IMR-90 (cell line): ENCODE measurements at regions not wholly inside any gene's neighbourhood (a gene's known extent, or its start where the extent isn't known, plus 50 kb on each side); places are given as distances from the start of the nearest gene placed in this dataset.

Experiments used
- ATAC-seq: fragments of 200-7000 bp; cut with Tn5 transposase; 2 replicates; pipeline ENCODE4 v1.9.1; 2020; ENCODE audit warnings: low read depth, mild to moderate bottlenecking, moderate library complexity
- BruUV-seq: library from RNA; stranded (reverse); fragments of 400-500 nt; replicated peaks from 2 replicates; lab custom pipeline; 2021; lab: Mats Ljungman, UMichigan
- CTCF ChIA-PET: fragments of 300-600 bp; formaldehyde crosslinking; extraction: SDS; loops from one replicate; lab custom pipeline; 2021; ENCODE audit warnings: antibody characterized with exemption; lab: Yijun Ruan, JAX
- POLR2A ChIA-PET: fragments of 300-600 bp; sonication (Branson Sonifier 250); formaldehyde crosslinking; loops from one replicate; lab custom pipeline; 2022; ENCODE audit warnings: antibody characterized with exemption; ENCODE audit not compliant: unreplicated experiment; lab: Charles Lee
- DNase-seq: peaks from one replicate; pipeline ENCODE4 v3.0.0; 2013
- H2AFZ ChIP-seq: replicated peaks from 2 replicates; pipeline ENCODE3; 2013; ENCODE audit warnings: low read length, mild to moderate bottlenecking; ENCODE audit not compliant: poor library complexity
- H2AK5ac ChIP-seq: 2 replicates; pipeline ENCODE4 v1.6.1; 2013; ENCODE audit warnings: low read depth, low read length, inconsistent platforms
- H2AK9ac ChIP-seq: replicated peaks from 2 replicates; pipeline ENCODE3; 2013; ENCODE audit warnings: mild to moderate bottlenecking, low read depth, low read length, moderate library complexity; ENCODE audit not compliant: poor library complexity
- H2BK120ac ChIP-seq: 2 replicates; pipeline ENCODE4 v1.6.1; 2013; ENCODE audit warnings: low read depth, low read length, inconsistent platforms
- H2BK15ac ChIP-seq: 3 replicates; pipeline ENCODE4 v1.6.1; 2013; ENCODE audit warnings: low read depth, low read length, inconsistent platforms
- H2BK20ac ChIP-seq: 2 replicates; pipeline ENCODE4 v1.6.1; 2013; ENCODE audit warnings: low read depth, mild to moderate bottlenecking, inconsistent platforms, low read length, moderate library complexity
- H2BK5ac ChIP-seq: 2 replicates; pipeline ENCODE4 v1.6.1; 2013; ENCODE audit warnings: mild to moderate bottlenecking, low read depth, low read length, inconsistent platforms; ENCODE audit not compliant: poor library complexity, severe bottlenecking
- H3K14ac ChIP-seq: replicated peaks from 2 replicates; pipeline ENCODE4 v1.6.1; 2013; ENCODE audit warnings: low read depth, low read length, inconsistent platforms
- H3K18ac ChIP-seq: 2 replicates; pipeline ENCODE4 v1.6.1; 2013; ENCODE audit warnings: low read depth, low read length, control low read depth
- H3K23ac ChIP-seq: 2 replicates; pipeline ENCODE4 v1.6.1; 2013; ENCODE audit warnings: low read depth, low read length, inconsistent platforms
- H3K27ac ChIP-seq: 2 replicates; pipeline ENCODE4 v1.5.1; 2013; ENCODE audit warnings: mild to moderate bottlenecking, control low read depth, low read length; ENCODE audit not compliant: insufficient read depth
- H3K27me3 ChIP-seq: 2 replicates; pipeline ENCODE4 v1.6.1; 2013; ENCODE audit warnings: low read length; ENCODE audit not compliant: control insufficient read depth, insufficient read depth
- H3K36me3 ChIP-seq: 2 replicates; pipeline ENCODE4 v1.6.1; 2013; ENCODE audit warnings: low read length, mixed read lengths; ENCODE audit not compliant: control insufficient read depth, insufficient read depth
- H3K4ac ChIP-seq: 2 replicates; pipeline ENCODE4 v1.6.1; 2013; ENCODE audit warnings: low read depth, low read length, inconsistent platforms
- H3K4me1 ChIP-seq: 2 replicates; pipeline ENCODE4 v1.6.1; 2013; ENCODE audit warnings: low read length, mixed read lengths; ENCODE audit not compliant: control insufficient read depth, insufficient read depth
- H3K4me2 ChIP-seq: 2 replicates; pipeline ENCODE4 v1.6.1; 2013; ENCODE audit warnings: low read depth, mild to moderate bottlenecking, control low read depth, low read length, moderate library complexity
- H3K4me3 ChIP-seq: 2 replicates; pipeline ENCODE4 v1.5.1; 2013; ENCODE audit warnings: low read depth, mild to moderate bottlenecking, control low read depth, low read length, moderate library complexity; ENCODE audit not compliant: insufficient read depth
- H3K56ac ChIP-seq: 2 replicates; pipeline ENCODE4 v1.6.1; 2013; ENCODE audit warnings: low read length, inconsistent platforms; ENCODE audit not compliant: insufficient read depth; ENCODE audit errors: extremely low read depth
- H3K79me1 ChIP-seq, 2 experiments: 2 replicates each; pipeline ENCODE4 v1.6.1; 2013; ENCODE audit warnings: low read length in 2 of 2, inconsistent platforms in 1 of 2, low read depth in 1 of 2
- H3K9ac ChIP-seq: 2 replicates; pipeline ENCODE4 v1.6.1; 2013; ENCODE audit warnings: low read depth, low read length, control low read depth
- H3K9me1 ChIP-seq: 2 replicates; pipeline ENCODE4 v1.6.1; 2013; ENCODE audit warnings: low read length, inconsistent platforms; ENCODE audit not compliant: insufficient read depth
- H3K9me3 ChIP-seq: 2 replicates; pipeline ENCODE4 v1.6.1; 2013; ENCODE audit warnings: low read length; ENCODE audit not compliant: control insufficient read depth, insufficient read depth
- H4K20me1 ChIP-seq: 2 replicates; pipeline ENCODE4 v1.6.1; 2013; ENCODE audit warnings: low read length, inconsistent platforms; ENCODE audit not compliant: insufficient read depth
- H4K5ac ChIP-seq: 2 replicates; pipeline ENCODE4 v1.6.1; 2013; ENCODE audit warnings: mild to moderate bottlenecking, low read depth, low read length, control low read depth
- H4K8ac ChIP-seq, 2 experiments: 2 replicates each; pipeline ENCODE4 v1.6.1; 2013; ENCODE audit warnings: low read depth in 2 of 2, low read length in 2 of 2, control low read depth in 1 of 2, inconsistent platforms in 1 of 2
- H4K91ac ChIP-seq: 2 replicates; pipeline ENCODE4 v1.6.1; 2013; ENCODE audit warnings: low read depth, low read length, inconsistent platforms; ENCODE audit not compliant: insufficient read depth
- CEBPB ChIP-seq: IDR thresholded peaks from 2 replicates; pipeline ENCODE4 v1.6.1; 2012; ENCODE audit warnings: low read depth, low read length, improper control_type of control experiment
- MAFK ChIP-seq: IDR thresholded peaks from 2 replicates; pipeline ENCODE4 v1.6.1; 2012; ENCODE audit warnings: low read depth, low read length, improper control_type of control experiment
- dilution Hi-C: fragments of 300-500 bp; cut with HindIII; formaldehyde crosslinking; loops from one replicate; pipeline ENCODE4 v1.14.3; 2018; ENCODE audit warnings: low sequenced_read_pairs; ENCODE audit not compliant: unreplicated experiment
- in situ Hi-C: fragments of 300-500 bp; cut with MboI; formaldehyde crosslinking; loops from 3 replicates; pipeline ENCODE4 v1.14.3; 2019; ENCODE audit warnings: low sequenced_read_pairs, inconsistent platforms, mixed read lengths
- intact Hi-C: fragments of 100-400 bp; cut with micrococcal nuclease; formaldehyde crosslinking; loops from 2 replicates; pipeline ENCODE4 v1.10.0; 2022

- no peak overlapping the region for H3K9ac ChIP-seq
- H3K14ac ChIP-seq = no peak overlapping the region
- no peak overlapping the region for H2AK5ac ChIP-seq
- no peaks in the 10 kb centered on the region; the same call in 1 of the 2 replicates for H3K9me3 ChIP-seq
- H4K20me1 ChIP-seq = no peaks in the 10 kb centered on the region
- no peak overlapping the region for H3K18ac ChIP-seq
- H4K8ac ChIP-seq = no peak overlapping the region
- no peak overlapping the region for H3K4ac ChIP-seq
- intact Hi-C loops = no loop called here
- ATAC-seq = no peak
- H3K36me3 ChIP-seq = no peaks in the 10 kb centered on the region
- no peaks in the 10 kb centered on the region for H3K9me1 ChIP-seq
- no peak overlapping the region for H2BK20ac ChIP-seq
- H3K56ac ChIP-seq = no peak overlapping the region
- no peak overlapping the region for H3K27ac ChIP-seq
- no peak overlapping the region for H2AK9ac ChIP-seq
- ChIA-PET POLR2A (no interaction called here), CTCF (no interaction called here)
- H2BK5ac ChIP-seq = no peak overlapping the region
- no peak overlapping the region for H4K5ac ChIP-seq
- no peak overlapping the region for H4K91ac ChIP-seq
- no peak for TF ChIP-seq MAFK
- no peak for TF ChIP-seq CEBPB
- H2BK120ac ChIP-seq = no peak overlapping the region
- no peak overlapping the region for H3K4me3 ChIP-seq
- no TSS peak for BruUV-seq
- no peak for DNase-seq
- H2AFZ ChIP-seq = no peak overlapping the region
- H3K4me2 ChIP-seq = no peak overlapping the region
- H3K23ac ChIP-seq = no peak overlapping the region
- H3K79me1 ChIP-seq = no peaks in the 10 kb centered on the region
- in situ Hi-C loops = no loop called here
- H2BK15ac ChIP-seq = no peak overlapping the region
- no peaks in the 10 kb centered on the region for H3K27me3 ChIP-seq
- no peaks in the 10 kb centered on the region for H3K4me1 ChIP-seq
- dilution Hi-C loops = no loop called here
These were observed 71.2 kb upstream of the SLIT2 start for GRCh38 chr4:20180509-20180908.
